NB4 (cell line): ENCODE measurements at regions not wholly inside any gene's neighbourhood (a gene's known extent, or its start where the extent isn't known, plus 50 kb on each side); places are given as distances from the start of the nearest gene placed in this dataset.

Experiments
- CTCF ChIP-seq: IDR thresholded peaks from one replicate; pipeline ENCODE4 v1.5.1; 2012; ENCODE audit warnings: low read depth, low read length
- MAX ChIP-seq: IDR thresholded peaks from 2 replicates; pipeline ENCODE4 v1.6.1; 2011; ENCODE audit warnings: low read depth, low read length

DNA sequence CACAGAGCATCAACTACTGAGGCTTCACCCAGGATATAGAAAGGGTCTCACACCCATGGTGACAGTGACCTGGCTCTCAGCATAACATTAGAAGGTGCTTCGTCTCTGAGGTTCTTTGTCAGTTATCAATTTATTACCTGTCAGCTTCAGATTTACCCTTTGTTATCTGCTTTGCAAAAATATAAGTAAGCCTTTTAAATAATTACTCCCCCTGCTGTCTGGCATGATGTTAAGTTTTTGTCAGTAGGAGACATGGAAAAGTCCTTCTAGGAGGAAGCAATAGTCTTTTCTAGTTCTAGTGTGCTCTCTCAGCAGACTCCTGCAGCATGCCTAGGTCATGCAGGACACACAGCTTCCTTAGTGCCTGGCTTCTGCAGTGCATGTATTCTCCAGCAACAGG is 149.9 kb downstream of the RDH14 start:
- TF ChIP-seq CTCF, result no peak
- no peak for TF ChIP-seq MAX
